ENCODE measurements at regions not wholly inside any gene's neighbourhood (a gene's known extent, or its start where the extent isn't known, plus 50 kb on each side); places are given as distances from the start of the nearest gene placed in this dataset.

DNA sequence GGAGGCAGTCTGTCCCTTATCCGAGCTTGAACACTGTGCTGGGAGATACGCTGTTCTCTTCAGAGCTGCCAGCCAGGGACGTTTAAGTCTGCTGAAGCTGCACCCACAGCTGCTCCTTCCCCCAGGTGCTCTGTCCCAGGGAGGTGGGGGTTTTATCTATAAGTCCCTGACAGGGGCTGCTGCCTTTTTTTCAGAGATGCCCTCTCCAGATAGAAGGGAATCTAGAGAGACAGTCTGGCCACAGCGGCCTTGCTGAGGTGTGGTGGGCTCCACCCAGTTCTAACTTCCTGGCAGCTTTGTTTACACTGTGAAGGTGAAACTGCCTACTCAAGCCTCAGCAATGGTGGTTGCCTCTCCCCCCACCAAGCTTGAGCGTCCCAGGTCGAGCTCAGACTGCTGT is 319.9 kb upstream of the GRM7 start:
- TF ChIP-seq, protein P1, sequence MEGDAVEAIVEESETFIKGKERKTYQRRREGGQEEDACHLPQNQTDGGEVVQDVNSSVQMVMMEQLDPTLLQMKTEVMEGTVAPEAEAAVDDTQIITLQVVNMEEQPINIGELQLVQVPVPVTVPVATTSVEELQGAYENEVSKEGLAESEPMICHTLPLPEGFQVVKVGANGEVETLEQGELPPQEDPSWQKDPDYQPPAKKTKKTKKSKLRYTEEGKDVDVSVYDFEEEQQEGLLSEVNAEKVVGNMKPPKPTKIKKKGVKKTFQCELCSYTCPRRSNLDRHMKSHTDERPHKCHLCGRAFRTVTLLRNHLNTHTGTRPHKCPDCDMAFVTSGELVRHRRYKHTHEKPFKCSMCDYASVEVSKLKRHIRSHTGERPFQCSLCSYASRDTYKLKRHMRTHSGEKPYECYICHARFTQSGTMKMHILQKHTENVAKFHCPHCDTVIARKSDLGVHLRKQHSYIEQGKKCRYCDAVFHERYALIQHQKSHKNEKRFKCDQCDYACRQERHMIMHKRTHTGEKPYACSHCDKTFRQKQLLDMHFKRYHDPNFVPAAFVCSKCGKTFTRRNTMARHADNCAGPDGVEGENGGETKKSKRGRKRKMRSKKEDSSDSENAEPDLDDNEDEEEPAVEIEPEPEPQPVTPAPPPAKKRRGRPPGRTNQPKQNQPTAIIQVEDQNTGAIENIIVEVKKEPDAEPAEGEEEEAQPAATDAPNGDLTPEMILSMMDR (IDR thresholded peaks at IDR 0.05; ENCODE audit: extremely low read depth in 1 of 2, insufficient read depth in 1 of 2, low read depth in 1 of 2, low read length in 2 of 2): no peak
- TF ChIP-seq POLR2A (IDR thresholded peaks at IDR 0.05; ENCODE audit: low read depth, low read length): no peak
- no peak for TF ChIP-seq POLR2AphosphoS5 (IDR thresholded peaks at IDR 0.05; ENCODE audit: insufficient read depth, low read depth, low read length)
- TF ChIP-seq EZH2 (IDR thresholded peaks at IDR 0.05; ENCODE audit: borderline replicate concordance, low read depth, low read length, severe bottlenecking): no peak

All from endothelial cell of umbilical vein (primary cell).